ENCODE measurements at regions not wholly inside any gene's neighbourhood (a gene's known extent, or its start where the extent isn't known, plus 50 kb on each side); places are given as distances from the start of the nearest gene placed in this dataset.
A peak's percentile ranks its signal among the peaks of the same experiment; 100 is the strongest.

DNA sequence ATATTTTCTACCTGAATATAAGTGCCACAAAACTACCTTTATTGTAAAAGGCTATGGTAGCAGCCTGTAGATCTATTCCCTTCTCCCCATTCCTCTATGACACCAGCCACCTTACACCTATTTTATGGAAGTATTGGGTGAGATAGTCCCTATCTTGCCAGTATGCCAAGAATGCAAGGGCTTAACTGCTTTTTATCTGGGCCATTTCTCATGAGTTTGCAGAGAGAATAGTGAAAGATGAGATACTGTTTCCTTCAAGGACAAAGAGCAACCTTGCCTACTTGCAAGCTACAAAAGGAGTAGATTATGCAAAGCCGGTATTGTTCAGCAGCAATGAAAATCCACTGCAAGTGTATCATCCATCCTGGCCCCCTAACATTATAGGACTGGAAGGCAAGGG, 1775.6 kb upstream of the SEL1L start:
- intact Hi-C loops (cut with DNase I) = no loop called here
- no peak for DNase-seq

DNA sequence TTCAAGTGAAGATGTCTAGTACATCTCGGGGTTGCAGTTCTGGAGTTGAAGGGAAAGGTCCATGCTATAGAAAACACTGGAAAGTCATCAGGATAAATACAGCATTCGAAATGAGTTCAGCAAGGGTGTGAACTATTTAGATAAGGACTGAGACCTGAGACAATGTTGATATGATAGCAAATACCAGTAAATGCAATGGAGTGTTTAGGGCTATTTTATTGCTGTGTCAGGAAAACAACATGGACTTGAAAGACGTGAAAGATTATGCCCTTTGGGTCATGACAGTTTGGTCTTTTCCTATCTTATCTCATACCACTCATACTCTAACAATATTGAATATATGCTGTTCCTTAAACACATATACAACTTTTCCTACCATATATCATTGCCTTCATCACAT, 1776.2 kb upstream of the SEL1L start:
- no peak for DNase-seq
- ATAC-seq = no peak
- intact Hi-C loops (cut with DNase I) = no loop called here

More for the DNA sequence above, 1775.6 kb upstream of the SEL1L start:
- ATAC-seq = no peak

DNA sequence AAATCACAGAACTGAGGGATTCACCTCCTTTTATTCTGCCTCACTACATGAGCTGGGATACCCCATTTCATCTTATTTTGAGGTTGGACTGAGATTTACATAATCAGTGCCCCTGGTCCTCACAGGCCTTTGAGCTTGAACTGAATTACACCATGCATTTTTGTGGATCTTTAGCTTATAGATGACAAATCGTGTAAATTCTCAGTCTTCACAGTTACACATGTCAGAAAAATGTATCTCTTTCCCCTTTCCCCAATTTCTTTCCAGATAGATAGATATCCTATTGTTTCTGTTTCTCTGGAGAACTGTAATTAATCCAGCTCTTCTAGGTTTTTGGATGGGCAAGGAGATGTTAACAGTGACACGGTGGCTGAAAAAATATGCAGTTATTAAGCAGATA, 1778.9 kb upstream of the SEL1L start:
- intact Hi-C loops (cut with DNase I) = no loop called here
- ATAC-seq (no peak), DNase-seq (no peak)

DNA sequence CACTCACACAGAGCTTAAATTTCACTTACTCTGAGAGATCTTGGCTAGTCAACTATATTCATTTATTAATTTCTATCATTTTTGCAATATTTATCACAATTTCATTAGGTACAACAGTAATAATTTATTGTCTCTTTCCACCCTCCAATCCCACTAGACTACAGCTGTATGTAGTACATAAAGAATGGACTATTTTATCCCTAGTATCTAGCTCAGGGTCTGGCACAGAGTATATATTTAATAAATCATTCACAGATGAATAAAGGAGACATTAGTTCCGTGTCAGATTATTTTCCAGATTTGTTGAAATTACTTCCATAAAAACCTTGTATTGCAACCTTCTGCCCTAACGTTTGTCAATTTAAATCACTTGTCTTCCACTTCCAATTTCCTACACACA, 1781.1 kb upstream of the SEL1L start:
- intact Hi-C loops (cut with DNase I) = no loop called here
- ATAC-seq (no peak), DNase-seq (no peak)

DNA sequence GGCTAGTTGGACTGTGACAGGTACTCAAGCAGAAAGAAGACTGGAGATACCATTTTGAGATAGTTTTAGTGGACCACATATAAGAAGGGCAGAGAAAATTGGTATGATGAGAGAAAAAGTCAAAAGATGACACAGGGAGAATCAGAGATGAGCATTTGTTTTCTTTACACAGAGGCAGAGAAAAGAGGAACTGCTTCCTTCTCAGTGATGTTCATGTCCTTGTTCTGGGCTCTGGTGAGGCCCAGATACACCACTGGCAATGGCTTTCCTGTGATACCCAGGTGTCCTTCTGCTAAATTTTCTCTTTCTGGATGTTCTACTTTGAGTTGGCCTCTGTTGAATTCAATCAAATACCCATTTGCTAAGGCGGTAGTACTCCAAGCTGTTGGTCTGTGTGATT, 1782.7 kb upstream of the SEL1L start:
- intact Hi-C loops (cut with DNase I) = no loop called here
- ATAC-seq (no peak), DNase-seq (no peak)

DNA sequence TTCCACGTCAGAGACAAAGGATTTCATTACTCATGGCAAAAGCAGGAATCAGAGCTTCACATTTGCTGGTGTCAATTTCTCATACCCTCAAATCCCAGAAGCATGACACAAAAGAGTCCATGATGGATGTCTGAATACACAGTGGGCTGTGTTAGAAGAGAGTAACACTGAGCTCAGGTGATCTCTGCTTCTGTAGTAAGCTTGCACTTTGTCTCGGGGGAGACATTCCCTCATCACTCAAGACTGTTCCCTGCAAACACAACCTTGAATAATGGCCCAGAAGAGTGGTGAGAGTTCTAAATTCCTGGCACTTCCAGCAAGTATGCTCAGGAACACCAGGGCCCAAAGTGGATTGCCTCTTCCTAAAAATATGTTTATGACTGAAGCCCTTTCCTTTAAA, 1787.2 kb upstream of the SEL1L start:
- DNase-seq = no peak
- ATAC-seq = no peak
- intact Hi-C loops (cut with DNase I) = no loop called here

DNA sequence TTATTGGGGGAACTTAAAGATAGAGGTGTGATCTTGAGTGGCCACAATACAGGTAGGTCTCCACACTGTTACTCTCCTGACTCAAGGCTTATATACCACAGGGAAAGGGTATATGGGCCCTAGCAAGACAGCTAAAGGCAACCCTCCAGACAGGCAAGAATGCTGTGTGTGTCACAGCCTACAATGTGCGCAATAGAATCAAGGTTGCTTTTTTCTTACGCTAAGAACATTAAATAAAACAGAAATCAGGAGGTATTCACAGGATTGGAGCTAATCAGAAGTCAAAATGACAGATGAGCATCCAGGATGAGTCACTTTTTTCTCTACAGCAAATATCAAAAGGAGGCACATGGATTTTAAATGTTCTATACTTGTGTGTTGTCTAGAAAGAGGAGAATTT, 1797.9 kb upstream of the SEL1L start:
- ATAC-seq = no peak
- no peak for DNase-seq
- intact Hi-C loops (cut with DNase I) = no loop called here

DNA sequence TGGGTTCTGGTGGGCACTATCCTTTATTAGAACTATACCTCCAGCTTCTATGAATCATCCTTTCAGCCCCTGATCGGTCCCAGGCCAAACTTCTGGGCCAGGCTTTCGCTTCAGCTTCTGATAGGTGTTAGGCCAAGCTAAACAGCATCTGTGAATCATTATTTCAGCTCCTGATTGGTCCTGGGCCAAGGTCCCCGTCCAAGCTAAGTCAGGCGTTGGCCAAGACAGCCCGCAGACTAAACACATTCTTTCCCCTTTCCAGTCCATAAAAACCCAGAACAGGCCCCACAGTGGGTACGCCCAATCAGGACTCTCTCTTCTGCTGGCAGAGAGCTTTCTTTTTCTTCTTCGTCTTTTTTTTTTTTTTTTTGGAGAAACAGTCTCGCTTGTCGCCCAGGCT, 1808.9 kb upstream of the SEL1L start:
- intact Hi-C loops (cut with DNase I) = no loop called here
- ATAC-seq = peak in 1 of 2 donors; percentile 94
- DNase-seq = peak; percentile 69

DNA sequence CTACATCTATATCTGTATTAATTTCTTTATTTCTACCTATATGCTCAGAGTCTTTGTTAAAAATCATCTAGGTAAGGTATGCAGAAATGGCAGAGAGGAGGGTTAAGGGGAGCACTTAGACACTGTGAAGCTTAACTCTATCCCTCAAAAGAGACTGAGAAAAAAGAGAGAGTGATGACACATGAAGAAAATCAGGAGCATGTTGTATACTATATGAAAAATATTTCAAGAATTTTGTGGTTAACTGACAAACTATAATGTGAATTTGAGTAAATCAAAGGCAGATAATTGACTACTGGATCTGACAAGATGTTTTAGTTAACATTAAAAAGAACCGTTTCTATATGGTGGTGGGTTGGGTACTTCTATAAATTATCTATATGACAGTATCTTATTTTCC, 1814.2 kb upstream of the SEL1L start:
- no peak for DNase-seq
- no peak for ATAC-seq
- intact Hi-C loops (cut with DNase I) = no loop called here

DNA sequence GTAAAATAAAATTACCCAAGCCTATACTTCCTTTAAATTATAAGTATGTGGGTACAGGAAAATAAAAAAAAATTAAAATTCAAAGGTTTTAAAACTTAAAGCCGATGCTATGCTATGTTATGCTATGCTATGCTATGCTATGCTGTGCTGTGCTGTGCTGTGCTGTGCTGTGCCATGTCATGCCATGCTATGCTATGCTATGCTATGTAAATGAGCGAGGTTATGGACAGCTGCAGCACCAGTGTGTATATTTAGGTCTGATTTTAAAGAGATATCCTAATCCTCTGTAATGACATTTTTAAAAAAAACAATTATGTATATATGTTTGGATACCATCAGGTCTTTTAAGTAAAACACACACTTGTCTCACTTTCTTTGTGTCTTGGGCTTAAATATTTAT, 1822.0 kb upstream of the SEL1L start:
- no peak for DNase-seq

DNA sequence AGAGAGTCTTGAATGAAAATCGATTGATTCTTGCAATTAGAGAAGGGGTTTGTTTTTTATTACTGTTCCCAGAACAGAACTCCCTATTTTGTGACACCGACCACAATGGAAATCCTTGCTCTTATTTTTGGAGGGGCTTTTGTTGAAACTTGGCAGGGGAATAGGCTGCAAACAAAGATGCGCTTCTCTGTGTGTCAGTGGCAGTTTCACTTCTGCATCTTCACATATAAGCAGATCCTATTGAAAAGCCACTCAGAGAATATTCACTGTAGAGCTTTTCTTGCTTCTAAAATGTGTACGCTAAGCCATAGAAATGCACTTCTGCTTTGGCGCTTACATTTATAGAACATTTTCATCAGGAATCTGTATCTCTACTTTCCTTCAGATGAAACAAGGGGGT, 1822.4 kb upstream of the SEL1L start:
- DNase-seq (no peak), ATAC-seq (no peak)
- intact Hi-C loops (cut with DNase I) = no loop called here

More for the DNA sequence above, 1822.0 kb upstream of the SEL1L start:
- intact Hi-C loops (cut with DNase I) = no loop called here
- ATAC-seq = no peak

DNA sequence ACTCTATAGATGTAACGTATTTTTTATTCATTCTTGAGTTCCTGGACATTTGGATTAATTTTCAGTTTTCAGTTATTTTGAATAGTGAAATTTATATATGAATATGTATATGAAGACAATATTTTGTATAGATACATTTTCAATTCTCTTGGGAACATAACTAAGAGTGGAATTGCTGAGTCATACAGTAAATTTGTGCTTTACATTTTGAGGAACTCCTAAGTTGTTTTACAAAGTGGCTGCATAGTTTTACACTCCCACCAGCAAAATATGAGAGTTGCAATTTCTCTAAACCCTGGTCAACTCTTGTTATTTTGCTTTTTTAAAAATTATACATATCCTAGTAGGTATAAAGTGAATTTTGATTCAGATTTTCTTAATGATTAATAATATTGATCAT, 1838.6 kb upstream of the SEL1L start:
- no peak for ATAC-seq
- intact Hi-C loops (cut with DNase I) = no loop called here

DNA sequence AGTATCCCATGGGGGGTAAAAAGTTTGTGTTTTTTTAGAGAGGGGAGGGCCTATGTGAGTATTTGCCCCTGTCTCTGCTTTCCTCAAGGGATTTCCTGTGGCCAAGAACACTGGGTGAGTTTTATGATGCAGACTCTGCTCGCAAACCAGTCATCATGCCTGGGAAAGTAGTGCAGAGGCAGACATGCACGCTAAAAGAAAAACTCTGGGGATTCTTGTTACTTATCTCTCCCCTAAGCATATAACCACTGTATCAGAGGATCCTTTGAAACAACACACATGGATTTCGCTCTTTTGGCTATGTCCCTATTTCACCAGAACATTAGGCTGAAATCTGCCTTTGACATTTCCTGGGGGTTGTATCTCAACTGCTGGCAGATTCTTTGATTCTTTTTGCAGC, 1845.8 kb upstream of the SEL1L start:
- DNase-seq (no peak), ATAC-seq (peak in 1 of 2 donors; percentile 53)
- intact Hi-C loops (cut with DNase I) = no loop called here

More for the DNA sequence above, 1838.6 kb upstream of the SEL1L start:
- no peak for DNase-seq

DNA sequence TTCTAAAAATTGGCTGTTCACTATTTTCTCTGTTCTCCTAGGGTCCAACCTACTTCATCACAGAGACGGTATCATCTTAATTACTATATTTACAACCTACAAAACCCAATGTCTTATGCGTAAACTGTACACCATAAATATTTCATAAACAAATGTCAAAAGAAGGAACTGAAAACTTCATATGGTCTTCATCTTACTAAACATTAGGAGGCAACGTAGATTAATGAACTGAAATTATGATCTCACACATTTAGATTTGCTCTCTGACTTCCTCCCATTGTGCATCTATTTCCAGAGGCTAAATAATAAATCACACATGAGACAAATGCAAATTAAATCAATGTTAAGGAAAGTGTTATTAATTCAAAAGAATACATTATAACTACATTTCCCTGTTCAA, 1850.6 kb upstream of the SEL1L start:
- no peak for DNase-seq
- ATAC-seq = no peak
- intact Hi-C loops (cut with DNase I) = no loop called here

DNA sequence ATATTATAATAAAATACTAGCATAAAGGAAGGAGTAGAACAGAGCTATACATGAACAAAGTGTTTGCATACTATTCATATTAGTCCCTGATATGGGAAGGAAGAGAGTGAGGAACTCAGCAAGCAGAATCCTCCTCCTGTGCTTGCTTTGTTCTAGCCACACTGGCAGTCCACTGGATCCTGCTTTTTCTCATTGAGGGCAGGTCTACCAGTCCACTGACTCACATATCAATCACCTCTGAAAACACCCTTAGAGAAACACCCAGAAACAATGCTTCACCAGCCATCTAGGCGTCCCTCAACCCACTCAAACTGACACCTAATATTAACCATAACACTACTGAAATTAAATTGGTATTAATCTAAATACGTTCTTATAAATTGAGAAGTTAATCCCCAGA, 1861.7 kb upstream of the SEL1L start:
- no peak for DNase-seq
- no peak for ATAC-seq
- intact Hi-C loops (cut with DNase I) = no loop called here

DNA sequence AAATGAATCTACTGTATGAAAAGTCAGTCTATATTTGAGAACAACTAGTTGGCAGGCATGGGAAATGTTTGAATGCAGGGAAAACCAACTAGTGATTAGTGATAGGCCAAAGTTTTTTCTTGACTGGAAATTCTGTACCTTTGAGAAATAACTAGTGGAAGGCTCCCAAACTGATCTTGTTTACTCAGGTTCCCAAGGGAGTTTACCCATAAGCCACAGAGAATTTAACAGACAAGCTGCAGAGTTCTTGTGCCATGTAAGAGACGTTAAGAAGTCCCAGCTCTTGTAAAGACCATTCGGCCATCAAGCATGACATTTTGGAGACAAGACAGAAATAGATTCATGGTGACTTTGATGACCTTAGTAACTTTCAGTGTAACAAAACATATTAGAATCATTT, 1882.8 kb upstream of the SEL1L start:
- DNase-seq = no peak
- intact Hi-C loops (cut with DNase I) = no loop called here
- no peak for ATAC-seq

DNA sequence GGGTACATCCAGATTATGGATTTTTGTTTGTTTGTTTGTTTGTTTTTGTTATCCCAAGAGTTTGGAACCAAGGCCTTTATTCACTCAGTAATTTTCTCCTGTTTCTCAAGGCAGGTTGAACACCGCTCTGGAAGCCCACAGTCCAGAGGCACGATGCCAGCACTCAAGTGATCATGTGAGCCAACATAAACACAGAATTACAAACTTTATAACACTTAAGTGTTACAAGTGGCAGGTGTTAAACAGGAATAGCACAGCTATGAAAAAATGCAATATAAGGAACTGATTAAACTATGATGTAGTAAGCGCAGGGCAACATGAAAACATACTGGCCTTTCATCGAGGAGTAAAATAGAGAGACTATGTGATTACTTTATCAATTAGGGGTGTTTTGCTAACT, 1885.8 kb upstream of the SEL1L start:
- intact Hi-C loops (cut with DNase I) = no loop called here

DNA sequence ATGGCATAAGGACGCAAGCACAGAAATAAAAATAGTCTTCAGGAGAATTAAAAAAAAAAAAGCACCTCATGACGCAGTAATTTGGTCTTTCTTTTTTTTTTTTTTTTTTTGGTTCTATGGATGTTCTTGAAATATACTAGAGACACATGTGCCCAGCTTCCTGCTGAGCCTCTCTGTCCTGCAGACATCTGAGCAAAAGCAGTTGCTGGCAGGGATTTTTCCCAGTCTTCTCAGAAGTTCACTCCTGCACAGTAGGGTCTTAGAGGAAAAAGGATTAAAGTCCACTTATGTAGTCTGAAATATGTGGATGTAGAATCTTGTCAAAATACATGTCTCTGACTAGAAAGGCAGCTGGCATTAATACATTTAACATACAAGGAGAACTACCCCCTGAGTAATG, 1888.1 kb upstream of the SEL1L start:
- DNase-seq (no peak), ATAC-seq (no peak)
- intact Hi-C loops (cut with DNase I) = no loop called here

More for the DNA sequence above, 1885.8 kb upstream of the SEL1L start:
- ATAC-seq (no peak), DNase-seq (no peak)

DNA sequence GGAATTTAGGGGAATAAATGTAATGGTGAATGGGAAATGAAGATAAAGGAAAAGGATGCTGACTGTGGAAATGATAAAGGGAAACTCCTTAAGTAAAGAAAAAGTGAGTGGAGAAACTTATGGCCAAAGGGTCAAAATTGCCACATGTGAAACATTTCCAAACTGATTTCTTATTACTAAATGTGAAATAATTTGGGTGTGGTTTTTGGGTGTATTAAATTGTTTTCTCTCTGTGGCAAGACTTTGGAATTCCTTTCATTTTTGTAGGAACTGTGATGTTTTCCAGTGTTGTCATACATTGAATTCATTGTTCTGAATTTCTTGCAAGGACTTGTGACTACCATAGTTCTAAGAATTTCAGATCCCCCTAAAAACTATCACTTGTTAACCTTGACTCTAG, 1891.5 kb upstream of the SEL1L start:
- intact Hi-C loops (cut with DNase I) = no loop called here
- ATAC-seq = no peak
- no peak for DNase-seq

DNA sequence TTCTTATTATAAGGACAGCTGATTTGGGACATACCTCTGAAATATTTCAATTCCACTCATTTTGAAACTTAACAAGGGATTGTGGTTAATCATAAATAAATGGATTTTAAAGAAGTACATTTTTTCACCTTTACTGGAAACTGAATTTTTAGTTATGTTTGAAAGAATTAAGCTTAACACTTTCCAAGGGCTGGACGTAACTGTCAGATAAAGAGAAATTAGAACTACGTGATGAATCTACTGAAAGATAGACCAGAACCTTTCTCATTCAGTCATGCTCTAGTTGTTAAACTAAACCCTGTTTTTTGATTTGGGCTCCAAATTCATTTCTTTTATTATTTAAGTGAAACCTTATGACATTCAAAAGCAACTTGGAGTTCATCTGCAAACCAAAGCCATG, 1892.1 kb upstream of the SEL1L start:
- no peak for ATAC-seq
- no peak for DNase-seq
- intact Hi-C loops (cut with DNase I) = no loop called here

DNA sequence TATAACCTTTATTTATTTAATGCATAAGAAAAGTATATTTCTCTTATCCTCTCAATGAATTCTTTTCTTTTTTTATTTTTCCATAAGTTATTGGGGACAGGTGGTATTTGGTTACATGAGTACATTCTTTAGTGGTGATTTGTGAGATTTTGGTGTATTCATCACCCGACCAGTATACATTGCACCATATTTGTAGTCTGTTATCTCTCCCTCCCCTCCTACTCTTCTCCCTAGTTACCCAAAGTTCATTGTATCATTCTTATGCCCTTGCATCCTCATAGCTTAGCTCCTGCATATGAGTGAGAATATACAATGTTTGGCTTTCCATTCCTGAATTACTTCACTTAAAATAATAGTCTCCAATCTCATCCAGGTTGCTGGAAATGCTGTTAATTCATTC, 1900.0 kb upstream of the SEL1L start:
- intact Hi-C loops (cut with DNase I) = no loop called here
- no peak for ATAC-seq
- DNase-seq = no peak

DNA sequence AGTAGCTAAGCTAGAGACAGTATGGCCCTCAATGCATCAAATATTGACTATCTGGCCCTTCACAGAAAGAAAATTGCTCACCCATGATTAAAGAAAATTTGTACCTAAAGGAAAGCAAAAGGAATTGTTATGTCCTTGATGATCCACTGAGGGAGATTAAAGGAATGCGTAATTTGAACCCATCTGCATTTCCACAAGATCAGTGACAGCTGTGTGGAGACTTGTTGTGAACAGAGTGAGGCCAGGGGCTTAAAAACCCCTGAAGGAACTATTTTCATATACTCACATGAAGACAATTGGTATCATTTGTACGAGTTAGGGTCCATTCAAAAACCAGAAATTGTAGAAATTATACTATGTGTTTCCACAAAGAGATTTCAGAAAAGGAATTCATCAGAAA, 1908.1 kb upstream of the SEL1L start:
- no peak for ATAC-seq
- intact Hi-C loops (cut with DNase I) = no loop called here
- no peak for DNase-seq

DNA sequence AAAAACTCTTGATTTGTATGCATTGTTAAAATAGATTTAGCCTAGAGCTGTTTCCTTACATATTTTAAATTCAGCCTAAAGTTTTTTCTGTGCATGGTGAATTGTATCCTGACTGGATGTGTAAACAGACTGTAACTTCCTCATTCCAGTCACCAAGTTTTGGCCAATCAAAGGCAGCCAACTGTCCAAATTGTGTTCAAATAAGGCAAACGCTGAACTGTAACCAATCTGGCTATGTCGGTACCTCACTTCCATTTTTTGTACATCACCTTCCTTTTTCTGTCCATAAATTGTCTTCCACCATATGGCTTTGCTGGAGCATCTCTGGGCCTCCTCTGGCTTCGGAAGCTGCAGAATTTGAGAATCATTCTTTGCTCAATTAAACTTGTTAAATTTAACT, 1921.9 kb upstream of the SEL1L start:
- intact Hi-C loops (cut with DNase I) = no loop called here
- ATAC-seq (no peak), DNase-seq (no peak)

All from left cardiac atrium (tissue), 4 donors.